GM18498 (cell line): ENCODE measurements at regions not wholly inside any gene's neighbourhood (a gene's known extent, or its start where the extent isn't known, plus 50 kb on each side); places are given as distances from the start of the nearest gene placed in this dataset.
"Not testable (repeated sequence)": the region's sequence is repeated elsewhere in the genome, so short reads cannot be mapped to it uniquely, and the experiment has no call there.

ENCODE experiments used
- ATAC-seq: cut with Tn5 transposase; IDR thresholded peaks from one replicate; pipeline ENCODE4 v1.9.1; 2021; ENCODE audit warnings: mild to moderate bottlenecking, moderate library complexity; ENCODE audit not compliant: unreplicated experiment

GRCh38 chr2:49686897-49687442 lies 532.7 kb upstream of the FSHR start:
- no peak for ATAC-seq

GRCh38 chr2:49686291-49686690 lies 532.0 kb upstream of the FSHR start:
- ATAC-seq, result no peak

GRCh38 chr2:49677227-49677626 lies 522.9 kb upstream of the FSHR start:
- ATAC-seq, result no peak

DNA sequence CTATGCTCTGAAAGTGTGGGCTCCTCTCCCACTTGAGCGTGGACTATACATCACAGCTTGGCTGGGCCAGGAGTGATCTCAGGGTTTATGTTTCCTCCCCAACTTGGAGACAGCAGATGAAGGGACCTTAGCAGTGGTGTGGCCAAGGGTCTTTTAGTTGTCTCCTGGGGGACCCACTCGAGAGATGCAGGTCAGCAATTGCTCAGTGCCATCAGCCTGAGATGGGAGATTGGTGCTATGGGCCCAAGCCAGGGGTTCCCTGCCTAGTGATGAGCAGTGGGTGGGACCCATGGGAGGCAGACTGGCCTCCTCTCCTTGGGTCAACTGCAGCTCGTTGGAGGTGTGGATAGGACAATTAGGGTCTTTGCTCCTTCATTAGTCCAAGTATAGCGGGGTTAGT lies 510.5 kb upstream of the FSHR start:
- ATAC-seq, result no peak

- no peak for ATAC-seq
These were observed 507.5 kb upstream of the FSHR start for GRCh38 chr2:49661809-49662208.

DNA sequence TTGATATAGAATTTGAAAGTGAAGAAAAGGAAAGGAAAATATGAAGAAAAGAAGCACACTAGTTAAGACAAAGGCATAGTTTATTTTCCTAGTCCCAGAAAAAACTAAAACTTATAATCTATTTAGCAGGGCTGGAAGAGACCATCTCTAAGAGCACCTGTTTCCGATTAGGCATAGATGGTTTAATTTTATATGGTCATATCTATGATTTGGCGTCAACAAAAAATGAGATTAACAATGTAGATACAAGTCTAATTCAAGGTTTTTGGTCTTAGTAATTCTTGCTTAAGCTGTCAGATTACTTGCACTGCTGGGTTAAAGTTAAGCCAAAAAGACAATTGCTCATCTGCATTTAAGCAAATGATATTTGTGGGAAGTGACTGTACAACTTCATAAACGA lies 502.5 kb upstream of the FSHR start:
- ATAC-seq, result no peak

- ATAC-seq, result no peak
These were observed 488.8 kb upstream of the FSHR start for GRCh38 chr2:49643149-49643548.

DNA sequence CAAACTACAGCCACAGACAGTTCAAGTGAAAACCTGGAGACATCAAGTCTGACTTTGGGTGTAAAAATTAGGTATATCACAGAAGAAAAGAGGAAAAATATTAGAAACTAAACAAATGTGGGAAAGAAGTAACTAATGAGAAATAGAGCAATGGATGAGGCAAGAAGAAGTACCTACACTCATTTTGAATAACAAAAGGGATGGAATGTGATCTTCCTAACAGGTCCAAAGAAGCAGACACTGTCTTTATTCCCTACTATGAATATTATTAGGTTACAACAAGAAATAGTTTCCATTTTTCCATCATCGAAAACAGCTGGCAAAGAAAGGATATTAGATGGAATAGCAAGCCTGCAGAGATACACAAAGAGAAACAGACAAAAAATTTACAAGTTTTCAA lies 486.3 kb upstream of the FSHR start:
- no peak for ATAC-seq

- ATAC-seq, result no peak
These were observed 466.7 kb upstream of the FSHR start for GRCh38 chr2:49621016-49621415.

DNA sequence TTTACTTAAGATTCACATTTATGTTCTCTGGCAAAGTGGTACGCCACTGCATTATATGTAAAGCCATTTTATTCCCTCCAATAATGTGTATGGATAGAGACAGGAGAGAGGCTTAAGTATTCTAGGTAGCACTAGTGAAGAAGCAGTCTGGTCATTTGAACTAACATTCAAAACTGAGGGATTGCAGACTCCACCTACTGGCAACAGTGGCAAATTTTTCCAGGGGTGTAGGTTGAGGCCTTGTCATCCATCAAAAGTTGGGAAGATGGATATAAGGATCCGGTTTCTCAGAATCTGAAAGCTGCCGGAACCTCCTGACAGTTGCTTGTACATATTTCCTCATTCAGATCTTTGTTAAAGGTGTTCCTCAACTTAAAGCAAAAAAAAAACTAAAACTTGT lies 465.5 kb upstream of the FSHR start:
- no peak for ATAC-seq

- no peak for ATAC-seq
These were observed 464.2 kb upstream of the FSHR start for GRCh38 chr2:49618491-49618890.

DNA sequence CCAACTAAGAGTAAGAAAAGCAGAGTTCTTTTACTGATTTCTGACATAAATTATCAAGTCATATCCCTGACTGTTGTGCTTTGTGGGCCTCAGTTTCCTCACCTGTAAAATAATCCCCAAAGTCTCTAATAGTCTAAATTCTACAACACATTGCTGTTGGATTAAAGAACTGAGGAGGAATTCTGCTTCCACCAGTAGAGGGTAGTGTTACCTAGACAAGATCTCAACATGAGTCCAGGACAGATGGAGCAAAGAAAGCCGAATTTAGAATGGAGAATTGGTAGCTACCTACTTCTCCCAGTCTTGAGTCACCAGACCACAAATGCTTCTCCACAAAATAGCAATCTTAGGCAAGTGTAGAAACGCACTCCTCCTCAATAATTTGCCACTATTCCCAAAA lies 462.5 kb upstream of the FSHR start:
- ATAC-seq, result peak; percentile 52

DNA sequence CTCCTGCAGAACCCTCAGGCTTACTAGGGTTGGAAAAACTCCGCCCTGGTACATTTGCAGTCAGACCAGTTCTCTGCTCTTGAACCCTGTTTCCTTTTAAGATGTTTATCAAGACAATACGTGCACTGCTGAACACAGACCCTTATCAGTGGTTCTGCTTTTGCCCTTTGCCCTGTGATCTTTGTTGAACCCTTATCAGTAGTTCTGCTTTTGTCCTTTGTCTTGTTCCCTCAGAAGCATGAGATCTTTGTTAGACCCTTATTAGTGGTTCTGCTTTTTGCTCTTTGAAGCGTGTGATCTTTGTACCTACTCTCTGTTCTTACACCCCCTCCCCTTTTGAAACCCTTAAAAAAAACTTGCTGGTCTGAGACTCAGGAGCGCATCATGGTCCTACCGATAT lies 457.5 kb upstream of the FSHR start:
- ATAC-seq, result not testable (repeated sequence)

GRCh38 chr2:49600524-49600923 lies 446.2 kb upstream of the FSHR start:
- no peak for ATAC-seq

GRCh38 chr2:49598231-49598630 lies 443.9 kb upstream of the FSHR start:
- ATAC-seq, result no peak

GRCh38 chr2:49585921-49586320 lies 431.6 kb upstream of the FSHR start:
- ATAC-seq, result no peak

GRCh38 chr2:49582946-49583345 lies 428.6 kb upstream of the FSHR start:
- no peak for ATAC-seq

DNA sequence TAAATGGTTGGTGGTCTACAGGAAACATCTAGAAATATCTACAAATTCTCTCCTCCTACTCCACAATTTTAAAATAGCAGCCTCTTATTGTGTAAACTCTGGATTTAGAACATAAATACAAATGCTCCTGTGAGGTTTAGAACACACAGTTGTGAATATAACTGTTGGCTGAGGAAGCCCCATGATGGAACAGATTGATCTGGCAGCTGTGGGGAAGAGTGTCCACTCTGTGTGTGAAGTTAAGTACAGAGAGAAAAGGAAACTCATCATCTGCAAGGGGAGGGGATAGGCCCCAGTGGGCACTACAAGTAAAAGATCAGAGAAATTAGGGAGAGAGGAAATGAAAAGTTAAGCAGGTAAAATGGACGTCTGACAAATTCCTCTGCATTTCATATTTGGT lies 422.7 kb upstream of the FSHR start:
- no peak for ATAC-seq

DNA sequence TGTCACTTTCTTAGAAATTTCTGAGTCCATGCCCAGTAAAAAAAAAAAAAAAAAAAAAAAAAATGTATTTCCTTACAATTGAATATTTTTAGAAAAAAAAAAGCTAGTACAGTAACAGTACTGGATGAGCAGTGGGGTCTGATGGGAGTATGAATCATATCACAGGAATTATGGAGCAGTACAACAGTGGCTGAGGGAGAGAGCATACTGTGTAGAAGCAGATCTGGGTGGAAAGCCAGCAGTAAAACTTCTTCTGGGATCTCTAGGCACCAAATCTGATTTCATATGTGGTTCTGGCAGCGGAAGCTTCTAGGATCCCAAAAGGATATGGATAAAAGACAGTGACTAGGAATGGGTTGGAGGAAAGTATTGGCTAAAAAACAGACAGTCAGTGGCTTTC lies 414.9 kb upstream of the FSHR start:
- ATAC-seq, result no peak

- no peak for ATAC-seq
These were observed 413.7 kb upstream of the FSHR start for GRCh38 chr2:49567811-49568600.

GRCh38 chr2:49567021-49567420 lies 412.7 kb upstream of the FSHR start:
- no peak for ATAC-seq

DNA sequence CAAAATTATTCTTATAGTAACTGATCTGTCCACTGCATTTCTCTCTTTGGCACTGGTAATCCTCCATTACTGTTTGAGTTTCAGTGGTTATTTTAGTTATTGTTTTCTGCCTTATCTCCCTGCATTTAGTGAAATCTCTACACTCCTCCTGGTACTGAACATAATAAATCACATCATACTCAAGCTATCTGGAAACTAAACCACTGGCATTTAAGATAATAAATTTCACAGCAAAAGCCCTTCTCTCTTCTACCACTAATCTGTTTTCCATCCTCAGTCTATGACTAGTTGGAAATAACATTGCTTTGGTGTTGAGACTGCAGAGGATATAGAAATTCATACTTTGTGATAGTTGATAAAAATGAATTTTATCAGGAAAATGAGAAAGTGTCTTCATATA lies 399.3 kb upstream of the FSHR start:
- ATAC-seq, result no peak

GRCh38 chr2:49532702-49533101 lies 378.4 kb upstream of the FSHR start:
- no peak for ATAC-seq
